Progenitor cell of endocrine pancreas (in vitro differentiated cells): ENCODE measurements at regions not wholly inside any gene's neighbourhood (a gene's known extent, or its start where the extent isn't known, plus 50 kb on each side); places are given as distances from the start of the nearest gene placed in this dataset.

Experiments used
- DNase-seq: peaks from one replicate; pipeline ENCODE4 v3.0.0; 2021; ENCODE audit warnings: low spot score; ENCODE audit not compliant: unreplicated experiment
- H3K27ac Mint-ChIP-seq: 2 replicates; pipeline ENCODE4 v1.8.0; 2021; ENCODE audit warnings: mild to moderate bottlenecking, moderate library complexity, mixed read lengths
- H3K27me3 Mint-ChIP-seq: 2 replicates; pipeline ENCODE4 v1.8.0; 2021; ENCODE audit warnings: mixed read lengths
- H3K36me3 Mint-ChIP-seq: 2 replicates; pipeline ENCODE4 v1.8.0; 2022; ENCODE audit warnings: mixed read lengths; ENCODE audit not compliant: insufficient read depth
- H3K4me1 Mint-ChIP-seq: 2 replicates; pipeline ENCODE4 v1.8.0; 2021; ENCODE audit warnings: low read depth, mixed read lengths
- H3K4me3 Mint-ChIP-seq: 2 replicates; pipeline ENCODE4 v1.8.0; 2021; ENCODE audit warnings: low read depth, mild to moderate bottlenecking, moderate library complexity, mixed read lengths
- H3K9me3 Mint-ChIP-seq: 2 replicates; pipeline ENCODE4 v1.8.0; 2021; ENCODE audit warnings: low read depth, mixed read lengths
- TF ChIP-seq, protein P1 (sequence below): fragments of 200-600 bp; sonication (generic); IDR thresholded peaks from one replicate; pipeline ENCODE4 v1.5.0; 2021; ENCODE audit warnings: antibody characterized with exemption, mild to moderate bottlenecking; ENCODE audit not compliant: unreplicated experiment

DNA sequence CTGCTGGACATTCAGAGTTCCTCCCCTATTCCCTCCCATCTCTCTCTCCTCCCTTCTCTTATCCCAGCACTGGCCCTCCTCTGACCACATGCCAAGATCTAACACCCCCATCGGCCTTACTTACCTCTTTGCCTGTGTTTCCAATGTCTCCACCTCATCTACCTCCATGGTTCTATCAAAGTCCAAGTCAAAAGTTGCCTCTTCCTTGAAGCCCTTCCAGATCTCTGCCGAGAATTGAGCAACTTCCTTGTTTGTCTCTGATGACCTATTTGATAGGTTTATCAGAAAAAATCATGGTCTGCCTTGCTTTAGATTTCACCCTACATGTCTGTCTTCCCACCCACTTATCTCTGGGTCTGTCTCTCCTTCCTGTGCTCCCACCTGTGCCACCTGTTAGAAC is 69.7 kb upstream of the ITGA11 start:
- TF ChIP-seq, protein P1, sequence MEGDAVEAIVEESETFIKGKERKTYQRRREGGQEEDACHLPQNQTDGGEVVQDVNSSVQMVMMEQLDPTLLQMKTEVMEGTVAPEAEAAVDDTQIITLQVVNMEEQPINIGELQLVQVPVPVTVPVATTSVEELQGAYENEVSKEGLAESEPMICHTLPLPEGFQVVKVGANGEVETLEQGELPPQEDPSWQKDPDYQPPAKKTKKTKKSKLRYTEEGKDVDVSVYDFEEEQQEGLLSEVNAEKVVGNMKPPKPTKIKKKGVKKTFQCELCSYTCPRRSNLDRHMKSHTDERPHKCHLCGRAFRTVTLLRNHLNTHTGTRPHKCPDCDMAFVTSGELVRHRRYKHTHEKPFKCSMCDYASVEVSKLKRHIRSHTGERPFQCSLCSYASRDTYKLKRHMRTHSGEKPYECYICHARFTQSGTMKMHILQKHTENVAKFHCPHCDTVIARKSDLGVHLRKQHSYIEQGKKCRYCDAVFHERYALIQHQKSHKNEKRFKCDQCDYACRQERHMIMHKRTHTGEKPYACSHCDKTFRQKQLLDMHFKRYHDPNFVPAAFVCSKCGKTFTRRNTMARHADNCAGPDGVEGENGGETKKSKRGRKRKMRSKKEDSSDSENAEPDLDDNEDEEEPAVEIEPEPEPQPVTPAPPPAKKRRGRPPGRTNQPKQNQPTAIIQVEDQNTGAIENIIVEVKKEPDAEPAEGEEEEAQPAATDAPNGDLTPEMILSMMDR, result no peak
- no peak overlapping the region for H3K27ac Mint-ChIP-seq
- no peak overlapping the region for H3K4me3 Mint-ChIP-seq
- H3K27me3 Mint-ChIP-seq, result peaks cover 29% of the 10 kb centered on the region
- no peaks in the 10 kb centered on the region for H3K36me3 Mint-ChIP-seq
- peaks cover 3% of the 10 kb centered on the region for H3K4me1 Mint-ChIP-seq
- no peak for DNase-seq
- no peaks in the 10 kb centered on the region for H3K9me3 Mint-ChIP-seq

DNA sequence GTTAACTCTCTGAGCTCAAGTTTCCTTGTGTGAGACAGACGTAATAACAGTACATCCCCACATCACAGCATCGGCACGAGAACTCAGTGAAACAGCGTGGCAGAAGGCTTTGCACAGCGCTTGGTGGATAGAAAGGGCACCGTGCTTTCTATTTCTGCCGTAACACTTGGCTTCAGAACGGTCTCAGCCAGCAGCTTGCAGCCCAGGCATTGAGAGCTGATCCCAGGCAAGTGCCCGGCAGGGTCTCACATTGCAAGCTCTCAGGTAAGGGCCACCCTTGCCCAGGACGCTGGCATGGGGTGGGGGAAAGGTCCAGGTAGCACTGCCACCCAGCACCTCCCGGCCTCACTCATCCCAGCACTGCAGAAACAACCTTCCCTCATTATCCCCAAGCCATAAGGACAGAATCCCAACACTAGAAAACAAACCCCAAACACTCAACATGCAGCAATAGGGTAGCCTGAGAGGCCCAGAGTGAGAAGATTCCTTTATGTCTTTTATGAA is 70.5 kb upstream of the ITGA11 start:
- peaks cover 33% of the 10 kb centered on the region for H3K27me3 Mint-ChIP-seq
- no peak overlapping the region for H3K27ac Mint-ChIP-seq
- no peak overlapping the region for H3K4me3 Mint-ChIP-seq
- H3K9me3 Mint-ChIP-seq, result no peaks in the 10 kb centered on the region
- TF ChIP-seq, protein P1, result no peak
- H3K4me1 Mint-ChIP-seq, result no peaks in the 10 kb centered on the region
- H3K36me3 Mint-ChIP-seq, result no peaks in the 10 kb centered on the region
- no peak for DNase-seq

DNA sequence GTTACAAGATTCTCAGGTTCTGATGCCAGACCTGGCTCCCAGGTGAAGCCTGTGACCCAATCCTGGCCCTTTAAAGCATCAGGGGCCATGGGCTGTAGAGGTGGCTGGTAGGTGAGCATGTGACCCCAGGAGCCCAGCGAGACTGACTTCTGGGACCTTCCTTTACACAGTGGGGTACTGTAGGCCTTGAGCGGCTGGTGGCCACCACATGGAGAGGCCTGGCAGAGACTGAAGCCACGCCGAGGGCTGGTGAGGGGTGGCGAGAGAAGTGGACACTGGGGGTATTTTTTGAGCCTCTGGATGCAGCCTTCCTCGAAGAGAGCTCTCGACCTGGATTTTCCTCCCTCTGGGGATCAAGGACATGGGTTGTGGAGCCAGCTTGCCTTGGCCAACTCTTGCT is 71.2 kb upstream of the ITGA11 start:
- Mint-ChIP-seq H3K27me3 (peaks cover 33% of the 10 kb centered on the region), H3K36me3 (no peaks in the 10 kb centered on the region), H3K4me1 (no peaks in the 10 kb centered on the region), H3K4me3 (no peak overlapping the region), H3K27ac (no peak overlapping the region), H3K9me3 (no peaks in the 10 kb centered on the region)
- no peak for DNase-seq
- TF ChIP-seq, protein P1, result no peak

DNA sequence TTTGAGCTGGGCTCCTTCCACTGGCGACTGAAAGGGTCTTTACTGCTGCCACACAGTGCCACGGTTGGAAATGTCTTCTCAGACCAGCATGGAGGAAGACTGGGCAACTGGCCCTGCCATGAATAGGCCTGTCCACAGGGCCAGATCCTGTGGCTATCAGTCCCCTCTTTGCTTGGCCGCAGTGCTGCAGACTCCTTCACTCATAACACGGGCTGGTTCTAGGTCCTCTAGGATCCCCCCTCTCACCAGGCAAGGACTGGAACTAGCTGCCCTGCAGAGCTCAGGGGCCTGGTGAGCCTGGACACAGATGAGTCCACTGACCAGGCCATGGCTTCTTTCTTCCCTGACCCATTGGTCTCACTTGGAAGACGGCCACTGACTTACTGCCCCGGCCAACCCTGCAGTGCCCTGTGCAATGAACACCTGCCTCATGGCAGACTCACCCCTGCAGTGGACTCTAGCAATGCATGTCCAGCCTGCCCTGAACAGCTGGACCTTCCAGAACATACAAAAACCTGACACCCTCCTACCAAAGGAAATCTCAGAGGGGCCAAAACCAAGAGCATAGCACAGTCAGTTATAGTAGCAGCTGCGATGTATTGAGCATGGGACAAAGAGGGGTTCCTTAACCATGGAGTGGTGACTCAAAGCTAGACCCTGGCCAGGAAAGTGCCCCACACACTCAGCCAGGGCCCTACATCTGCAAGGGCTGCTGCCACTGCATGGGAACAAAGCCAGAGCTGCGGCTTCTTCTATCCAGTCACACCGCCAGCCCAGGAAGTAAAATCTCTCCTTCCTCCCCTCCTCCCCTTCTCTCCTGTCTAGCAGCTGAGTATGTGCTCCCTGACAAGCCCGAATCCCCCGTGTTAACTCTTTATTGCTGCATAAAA is 72.1 kb upstream of the ITGA11 start:
- peaks cover 33% of the 10 kb centered on the region for H3K27me3 Mint-ChIP-seq
- H3K36me3 Mint-ChIP-seq, result no peaks in the 10 kb centered on the region
- no peaks in the 10 kb centered on the region for H3K9me3 Mint-ChIP-seq
- peak overlapping the region; percentile 65 for H3K27ac Mint-ChIP-seq
- TF ChIP-seq, protein P1, result no peak
- H3K4me1 Mint-ChIP-seq, result no peaks in the 10 kb centered on the region
- H3K4me3 Mint-ChIP-seq, result no peak overlapping the region
- DNase-seq, result no peak

DNA sequence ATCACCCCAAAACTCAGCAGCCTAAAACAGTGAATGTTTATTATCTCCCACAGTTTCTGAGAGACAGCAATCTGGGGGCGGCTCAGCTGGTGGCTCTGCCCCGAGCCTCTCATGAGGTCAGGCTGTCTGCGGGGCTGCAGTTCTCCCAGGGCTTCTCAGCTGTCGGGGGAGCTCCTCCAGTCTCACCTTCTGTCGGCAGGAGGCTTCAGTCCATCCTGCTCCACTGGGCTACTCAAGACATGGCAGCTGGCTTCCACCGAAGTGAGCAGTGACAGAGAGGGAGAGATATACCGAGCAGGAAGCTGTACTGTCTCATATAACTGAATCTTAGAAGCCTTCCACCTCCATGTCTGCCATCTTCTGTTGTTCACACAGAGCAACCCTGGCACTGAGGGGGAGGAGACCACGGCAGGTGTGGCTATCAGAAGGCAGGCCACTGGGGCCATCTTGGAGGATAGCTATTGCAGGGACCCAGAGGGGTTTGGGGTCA is 72.8 kb upstream of the ITGA11 start:
- TF ChIP-seq, protein P1, result no peak
- Mint-ChIP-seq H3K4me3 (no peak overlapping the region), H3K27ac (peak overlapping the region; percentile 46), H3K27me3 (peaks cover 36% of the 10 kb centered on the region), H3K9me3 (no peaks in the 10 kb centered on the region), H3K4me1 (no peaks in the 10 kb centered on the region), H3K36me3 (no peaks in the 10 kb centered on the region)
- DNase-seq, result no peak
